IPS-NIHi7 (cell line): ENCODE measurements at regions not wholly inside any gene's neighbourhood (a gene's known extent, or its start where the extent isn't known, plus 50 kb on each side); places are given as distances from the start of the nearest gene placed in this dataset.

Experiments
- DNase-seq: peaks from one replicate; pipeline ENCODE4 v3.0.0; 2012; ENCODE audit warnings: mixed read lengths; ENCODE audit errors: extremely low spot score

- no peak for DNase-seq
These were observed 175.0 kb upstream of the MCTP2 start for GRCh38 chr15:94056314-94056713.

- no peak for DNase-seq
These were observed 177.7 kb upstream of the MCTP2 start for GRCh38 chr15:94053626-94054025.

GRCh38 chr15:94052711-94053110 lies 178.7 kb upstream of the MCTP2 start:
- DNase-seq, result no peak

DNA sequence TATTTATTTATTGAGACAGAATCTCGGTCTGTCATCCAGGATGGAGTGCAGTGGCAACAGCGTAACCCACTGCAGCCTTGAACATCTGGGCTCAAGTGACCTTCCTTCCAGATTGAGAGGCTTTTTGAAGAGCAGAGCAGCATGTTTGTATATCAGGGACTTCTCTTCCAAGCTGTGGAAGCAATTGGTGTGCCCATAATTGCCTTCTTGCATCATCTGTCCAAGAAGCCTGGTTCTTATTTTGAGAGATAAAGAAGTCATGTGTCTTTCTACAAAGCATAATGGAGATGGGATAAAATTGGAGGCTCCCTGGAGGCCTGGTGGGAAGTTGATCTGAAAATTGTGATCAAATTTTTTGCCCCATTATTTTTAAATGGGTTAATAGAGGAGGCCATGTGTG lies 183.8 kb upstream of the MCTP2 start:
- DNase-seq, result no peak

- DNase-seq, result no peak
These were observed 189.0 kb upstream of the MCTP2 start for GRCh38 chr15:94042180-94042928.

- no peak for DNase-seq
These were observed 189.6 kb upstream of the MCTP2 start for GRCh38 chr15:94041746-94042145.

GRCh38 chr15:94040541-94041248 lies 190.7 kb upstream of the MCTP2 start:
- no peak for DNase-seq

DNA sequence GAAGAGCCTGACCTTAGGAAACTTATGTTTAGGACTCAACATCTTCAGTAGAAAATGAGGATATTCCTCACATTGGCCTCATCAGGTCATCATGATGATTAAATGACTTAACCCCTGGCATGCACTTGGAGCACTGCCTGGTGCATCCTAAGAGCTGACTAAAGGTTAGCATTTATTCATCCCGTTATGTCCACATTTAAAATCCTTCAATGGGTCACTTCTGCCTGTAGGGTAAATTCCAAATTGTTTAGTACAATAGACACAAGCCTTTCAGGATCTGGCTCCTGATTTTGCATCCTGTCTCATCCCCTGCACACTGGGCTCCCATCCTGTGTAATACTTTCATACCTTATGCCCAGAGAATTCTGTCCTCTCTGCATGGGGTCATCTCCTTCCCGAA lies 195.2 kb upstream of the MCTP2 start:
- no peak for DNase-seq

DNA sequence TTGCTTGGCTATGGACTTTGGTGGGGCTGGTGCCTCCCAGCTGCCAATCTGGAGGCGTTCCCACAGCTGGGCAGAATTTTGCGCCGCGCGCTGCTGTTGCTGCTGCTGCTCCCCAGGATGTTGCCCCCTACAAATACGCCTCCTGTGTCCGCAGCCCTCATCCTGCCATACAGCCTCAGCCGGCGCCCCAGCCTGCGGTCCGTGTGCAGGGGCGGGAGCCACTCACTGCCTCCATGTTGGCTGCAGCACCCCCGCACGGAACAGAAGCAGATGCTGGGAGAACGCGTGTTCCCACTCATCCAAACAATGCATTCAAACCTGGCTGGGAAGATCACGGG lies 197.7 kb upstream of the MCTP2 start:
- DNase-seq, result no peak

DNA sequence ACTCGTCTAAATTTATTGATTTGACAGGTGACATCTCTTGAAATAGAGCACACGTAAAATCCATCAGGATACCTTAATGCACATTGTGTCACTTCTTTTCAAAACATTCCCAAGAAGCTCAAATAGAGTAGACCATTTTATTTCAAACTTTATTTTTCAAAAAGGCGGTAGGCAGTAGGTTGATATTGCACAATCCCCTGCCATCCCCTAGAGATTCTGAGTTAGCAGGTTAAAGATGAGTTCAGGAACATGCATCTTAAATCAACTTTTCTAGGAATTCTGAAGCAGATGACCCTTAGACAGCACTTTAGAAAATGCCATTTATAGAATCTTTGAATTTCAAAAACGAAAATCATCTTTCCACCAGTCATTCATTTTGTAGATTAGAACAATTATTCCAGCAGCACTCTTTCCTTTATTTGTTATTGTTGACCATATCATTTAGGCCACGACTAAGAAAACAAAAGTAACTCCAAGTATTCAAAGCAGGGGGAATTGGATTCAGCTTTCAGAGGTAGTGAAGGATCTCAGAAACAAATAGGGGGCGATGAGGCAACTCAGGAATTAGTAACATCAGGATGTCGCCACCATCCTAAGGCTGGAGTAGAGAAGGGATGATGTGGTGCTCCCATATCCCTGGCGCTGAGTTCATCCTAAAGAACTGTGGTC lies 198.2 kb upstream of the MCTP2 start:
- DNase-seq, result no peak

GRCh38 chr15:94032571-94032970 lies 198.8 kb upstream of the MCTP2 start:
- DNase-seq, result no peak

DNA sequence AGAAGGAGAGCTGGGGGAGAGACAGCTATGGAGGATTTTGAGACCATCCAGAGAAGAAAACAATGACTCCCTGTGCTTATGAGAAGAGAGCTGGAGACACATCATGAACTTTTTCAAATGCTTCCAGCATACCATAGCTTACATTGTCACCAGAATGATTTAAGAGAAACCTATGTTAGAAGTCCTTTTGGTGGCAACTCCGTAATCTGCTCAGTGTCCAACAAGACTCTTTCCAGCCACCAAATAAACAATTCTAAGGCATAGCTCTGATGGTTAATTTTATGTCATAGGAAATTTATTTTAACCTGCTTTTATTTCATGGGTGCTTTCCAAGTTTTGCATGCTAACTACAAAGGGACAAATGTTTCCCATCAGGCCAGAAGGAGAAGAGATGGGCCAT lies 200.3 kb upstream of the MCTP2 start:
- DNase-seq, result no peak

DNA sequence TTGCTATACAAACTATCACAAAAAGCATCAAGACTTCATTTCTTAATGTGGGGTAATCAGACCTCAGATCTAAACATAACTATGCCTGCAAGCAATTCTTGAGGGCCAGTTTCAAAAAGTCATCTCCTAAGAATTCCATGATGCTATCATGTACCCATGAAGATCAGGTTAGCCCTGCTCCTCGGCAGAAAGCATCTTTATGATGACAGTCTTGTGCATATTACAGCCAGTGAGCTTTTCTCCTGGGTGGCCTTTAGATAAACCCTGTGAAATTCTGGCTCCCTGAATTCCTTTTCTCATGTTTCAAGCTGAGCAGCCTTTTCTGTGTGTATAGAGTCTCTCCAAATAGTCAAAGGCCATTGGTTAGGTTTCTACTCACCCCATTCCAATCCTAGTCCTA lies 201.9 kb upstream of the MCTP2 start:
- no peak for DNase-seq

DNA sequence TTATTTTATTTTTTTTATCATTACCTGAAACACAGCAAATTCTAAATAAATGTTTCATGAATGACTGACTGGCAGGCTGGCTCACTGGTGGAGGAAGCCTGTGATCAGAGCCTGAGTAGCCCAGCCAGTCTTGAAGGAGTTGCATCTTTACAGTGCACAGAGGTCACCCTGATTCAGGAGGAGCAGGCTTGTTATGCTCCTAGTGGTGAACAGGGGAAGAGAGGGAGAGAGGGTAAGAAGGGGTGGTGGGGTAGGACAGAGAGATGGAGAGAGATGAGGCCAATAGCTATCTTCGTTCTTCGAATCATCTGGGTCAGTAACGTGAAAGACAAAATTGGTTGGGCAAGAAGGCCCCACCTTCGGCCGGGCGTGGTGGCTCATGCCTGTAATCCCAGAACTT lies 202.6 kb upstream of the MCTP2 start:
- no peak for DNase-seq

DNA sequence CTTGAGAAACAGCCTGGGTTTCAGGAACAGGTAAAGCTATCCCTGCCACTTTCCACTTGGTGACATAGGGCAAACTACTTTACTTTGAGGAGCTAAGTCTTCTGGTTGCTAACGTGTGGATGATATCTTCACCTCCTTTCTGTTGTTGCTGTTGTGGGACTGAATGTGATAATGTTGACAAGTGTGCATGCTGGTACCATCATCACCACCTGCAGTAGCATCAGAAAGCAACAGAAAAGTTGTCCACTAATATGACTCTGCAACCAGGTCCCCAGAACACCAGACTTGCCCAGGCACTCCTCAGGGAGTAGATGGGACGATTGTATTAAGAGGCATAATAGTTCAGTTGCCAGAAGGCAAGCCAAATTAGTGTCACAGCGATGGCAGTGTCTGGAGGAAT lies 203.2 kb upstream of the MCTP2 start:
- DNase-seq, result no peak

- DNase-seq, result no peak
These were observed 203.8 kb upstream of the MCTP2 start for GRCh38 chr15:94027581-94027980.

DNA sequence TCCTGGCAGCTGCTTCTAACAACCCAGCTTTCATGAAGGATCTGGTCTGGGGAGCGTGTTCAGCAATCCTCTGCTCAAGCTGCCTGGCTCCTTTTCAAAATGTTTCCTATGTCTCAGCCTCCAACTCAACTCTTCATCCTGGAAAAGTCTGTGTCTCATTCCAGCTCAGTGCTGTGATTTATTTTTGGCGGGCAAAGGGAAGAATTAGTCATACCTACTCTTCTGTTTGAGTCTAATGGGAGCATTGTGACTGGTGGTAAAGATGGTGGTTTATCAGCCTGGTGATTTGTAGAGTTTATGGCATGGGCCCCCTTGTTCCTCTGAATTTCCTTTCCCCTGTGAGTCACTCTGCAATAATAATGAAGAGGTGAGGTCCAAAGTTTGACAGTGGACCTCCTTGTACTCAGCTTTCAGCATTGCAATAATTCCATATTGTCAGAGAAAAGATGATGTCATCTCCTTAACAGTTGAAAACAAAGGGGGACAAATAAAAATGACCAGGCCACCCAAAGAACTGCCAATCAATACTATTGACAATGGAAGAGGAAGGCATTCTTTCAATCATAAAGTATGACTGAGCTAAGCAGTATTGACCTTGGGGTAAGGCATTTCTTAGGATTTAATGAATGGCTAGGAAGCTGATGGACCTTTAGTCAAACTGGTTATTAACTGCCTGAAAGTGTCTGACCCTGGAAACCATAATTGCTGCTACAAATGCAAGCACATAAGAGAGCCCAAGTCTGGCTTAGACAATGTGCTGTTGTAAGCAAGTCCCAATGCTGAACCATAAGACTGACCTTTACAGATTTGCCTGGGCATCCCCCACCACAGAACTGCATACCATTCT lies 204.7 kb upstream of the MCTP2 start:
- no peak for DNase-seq

DNA sequence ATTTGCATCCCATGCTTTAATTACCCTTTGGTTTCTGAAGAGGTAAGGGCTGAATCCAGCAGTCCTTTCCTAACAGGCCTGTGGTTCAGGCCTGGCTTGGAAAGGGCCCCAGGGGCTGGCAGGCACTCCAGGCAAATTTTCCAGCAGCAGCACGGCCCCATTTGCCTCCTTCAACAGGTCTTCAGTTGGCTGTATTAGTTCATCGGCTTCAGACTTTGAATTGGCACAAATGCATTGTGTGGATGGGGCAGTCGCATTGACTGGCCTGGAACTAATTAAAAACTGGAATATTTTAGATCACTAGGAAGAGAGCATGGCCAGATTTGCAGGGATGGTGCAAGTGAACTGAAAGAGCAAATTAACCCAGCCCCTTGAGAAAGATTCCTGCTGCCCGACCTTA lies 207.8 kb upstream of the MCTP2 start:
- DNase-seq, result no peak

GRCh38 chr15:94021621-94022320 lies 209.6 kb upstream of the MCTP2 start:
- DNase-seq, result no peak

- no peak for DNase-seq
These were observed 212.3 kb upstream of the MCTP2 start for GRCh38 chr15:94019062-94019461.

GRCh38 chr15:94015324-94015723 lies 216.0 kb upstream of the MCTP2 start:
- no peak for DNase-seq
